NOMO-1 (cell line): ENCODE measurements at regions not wholly inside any gene's neighbourhood (a gene's known extent, or its start where the extent isn't known, plus 50 kb on each side); places are given as distances from the start of the nearest gene placed in this dataset.
"Not testable (repeated sequence)": the region's sequence is repeated elsewhere in the genome, so short reads cannot be mapped to it uniquely, and the experiment has no call there.

Experiments used
- DNase-seq, 2 experiments: peaks; one replicate each; lab custom pipeline; 2025; ENCODE audit not compliant: unreplicated experiment in 2 of 2; lab: John Stamatoyannopoulos, UW

DNA sequence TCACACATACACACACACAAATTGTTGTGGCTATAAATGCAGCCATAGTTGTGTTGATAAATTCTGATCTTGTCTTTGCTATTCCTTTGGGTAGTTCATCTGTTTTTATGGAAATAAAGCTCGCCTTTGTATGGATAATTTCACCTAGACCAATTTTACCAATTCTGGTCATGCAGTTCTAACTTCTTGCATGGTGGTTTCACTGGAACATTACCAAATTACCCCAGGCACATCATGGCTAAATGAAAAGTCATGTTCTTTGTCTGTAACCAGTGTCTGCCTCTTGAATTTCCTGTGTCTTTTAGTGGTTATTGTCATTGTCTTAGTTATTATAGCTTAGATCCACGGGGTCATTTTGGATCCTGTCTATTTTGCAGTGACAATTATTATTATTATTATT lies 50.3 kb upstream of the TMC1 start:
- no peak for DNase-seq

DNA sequence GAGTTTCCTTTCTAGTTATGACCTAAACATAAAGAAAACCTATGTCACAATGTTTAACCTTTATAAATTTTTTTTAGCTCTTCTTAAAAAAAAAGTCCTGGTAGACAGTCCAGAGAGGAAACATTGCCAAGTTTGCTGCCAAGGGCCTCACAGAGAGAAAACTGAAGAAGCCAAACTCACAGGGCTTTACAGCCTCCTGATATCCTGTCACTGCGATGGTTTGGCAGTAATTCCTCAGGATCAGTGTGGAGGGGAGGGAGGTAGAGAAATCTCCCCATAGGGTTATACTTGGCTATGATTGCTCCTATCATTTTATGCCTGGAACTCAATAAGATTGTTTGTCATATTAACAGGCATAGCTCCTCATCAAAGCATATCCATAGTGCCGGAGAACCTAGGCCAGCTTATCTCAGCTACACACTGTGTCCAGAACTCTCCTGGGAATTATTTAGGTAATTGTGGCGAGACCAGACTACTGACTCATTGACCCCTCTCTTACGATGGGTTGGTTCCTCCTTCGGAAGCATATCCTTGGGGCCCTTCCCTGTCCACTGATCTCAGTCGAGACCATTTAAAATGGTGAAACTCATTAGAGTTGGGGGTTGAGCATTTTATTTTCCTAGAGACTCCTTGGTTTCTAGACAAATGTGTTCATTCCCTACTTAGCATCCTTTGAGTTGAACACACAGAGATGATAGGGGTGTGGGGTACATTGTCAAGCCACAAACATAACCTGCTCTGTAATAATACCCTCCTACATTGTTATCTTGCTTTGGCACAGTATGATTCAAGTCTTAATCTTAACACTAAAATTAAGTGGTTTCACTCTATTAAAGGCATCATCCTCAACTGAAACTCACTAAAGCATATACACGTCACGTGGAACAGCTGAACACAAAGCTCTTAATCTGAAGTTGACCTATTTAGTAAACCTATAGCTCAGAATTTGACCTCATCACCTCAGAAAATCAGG lies 53.4 kb upstream of the TMC1 start:
- DNase-seq = no peak

DNA sequence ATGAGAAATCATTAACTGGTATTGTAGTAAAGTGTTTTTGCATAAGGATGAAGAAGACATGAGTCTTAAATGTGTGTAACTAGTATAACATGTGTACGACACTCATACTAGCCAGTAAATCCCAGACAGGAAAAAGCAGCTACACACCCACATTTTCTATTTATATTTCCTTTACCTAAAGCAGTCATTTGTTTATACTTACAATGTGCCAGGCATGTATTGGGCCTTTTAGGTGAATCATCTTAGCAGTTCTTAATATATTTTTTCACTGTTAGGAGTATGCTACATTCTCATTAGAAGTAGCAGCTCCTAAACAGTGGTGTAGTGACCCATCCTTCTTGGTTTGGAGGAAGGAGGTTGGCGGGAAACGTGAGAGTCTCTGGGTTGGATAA lies 55.8 kb upstream of the TMC1 start:
- DNase-seq = no peak

DNA sequence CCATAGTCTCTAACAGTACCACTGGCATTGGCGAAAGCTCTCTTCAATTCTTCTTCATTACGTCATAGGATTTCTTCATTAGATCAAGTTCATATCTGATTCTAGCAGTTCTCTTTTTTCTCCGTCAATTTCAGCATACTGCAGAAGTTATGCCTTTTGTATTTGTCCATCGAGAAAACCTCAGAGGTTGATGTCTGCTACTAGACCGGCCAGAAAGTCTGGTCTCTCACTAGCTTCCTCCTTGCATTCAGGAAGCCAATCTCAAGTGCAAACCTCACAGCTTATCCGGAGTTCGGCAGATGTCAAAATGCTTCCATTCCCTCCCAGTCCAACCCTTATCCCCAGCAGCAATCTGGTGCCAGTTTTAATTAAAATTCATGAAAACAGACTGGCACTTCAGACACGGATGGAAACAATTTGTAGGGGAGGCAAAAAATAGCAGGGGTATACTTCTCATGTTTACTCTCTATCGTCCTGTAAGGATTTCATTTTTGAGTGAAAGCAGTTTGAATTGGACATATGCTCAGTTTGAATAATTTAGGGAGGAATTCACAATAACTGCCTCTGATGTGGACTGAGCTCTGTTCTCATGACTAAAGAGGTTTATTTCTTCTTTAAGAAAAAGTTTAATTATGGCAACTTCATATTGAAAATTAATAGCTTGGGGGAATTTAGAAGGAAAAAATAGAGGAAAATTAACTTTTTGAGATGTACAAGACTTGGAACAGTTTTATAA lies 56.4 kb upstream of the TMC1 start:
- peak in 1 of 2 experiments; percentile 62 for DNase-seq

- no peak for DNase-seq
Measured at GRCh38 chr9:72462340-72462739, 59.1 kb upstream of the TMC1 start.

- DNase-seq = no peak
Measured at GRCh38 chr9:72460342-72461312, 60.8 kb upstream of the TMC1 start.

GRCh38 chr9:72459308-72459707 lies 62.1 kb upstream of the TMC1 start:
- no peak for DNase-seq

GRCh38 chr9:72458153-72458552 lies 63.3 kb upstream of the TMC1 start:
- DNase-seq = no peak

DNA sequence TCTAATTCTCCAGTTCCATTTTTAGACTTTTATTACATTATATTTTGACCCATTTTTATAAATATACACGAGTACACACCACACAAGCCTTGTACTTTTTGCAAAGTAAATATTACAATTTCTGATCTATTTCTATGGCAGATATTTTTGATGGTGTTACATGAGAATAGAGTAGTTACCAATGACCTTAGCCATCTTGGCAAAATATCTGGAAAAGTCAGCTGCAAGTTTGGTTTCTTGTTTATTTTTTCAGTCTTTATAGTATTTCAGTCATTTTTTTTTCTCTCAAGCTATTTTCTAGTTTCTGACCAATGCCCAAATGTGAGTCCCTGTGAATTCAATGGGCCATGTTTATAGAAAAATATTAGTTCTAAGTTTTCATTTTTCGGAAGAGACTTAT lies 64.0 kb upstream of the TMC1 start:
- DNase-seq = no peak

DNA sequence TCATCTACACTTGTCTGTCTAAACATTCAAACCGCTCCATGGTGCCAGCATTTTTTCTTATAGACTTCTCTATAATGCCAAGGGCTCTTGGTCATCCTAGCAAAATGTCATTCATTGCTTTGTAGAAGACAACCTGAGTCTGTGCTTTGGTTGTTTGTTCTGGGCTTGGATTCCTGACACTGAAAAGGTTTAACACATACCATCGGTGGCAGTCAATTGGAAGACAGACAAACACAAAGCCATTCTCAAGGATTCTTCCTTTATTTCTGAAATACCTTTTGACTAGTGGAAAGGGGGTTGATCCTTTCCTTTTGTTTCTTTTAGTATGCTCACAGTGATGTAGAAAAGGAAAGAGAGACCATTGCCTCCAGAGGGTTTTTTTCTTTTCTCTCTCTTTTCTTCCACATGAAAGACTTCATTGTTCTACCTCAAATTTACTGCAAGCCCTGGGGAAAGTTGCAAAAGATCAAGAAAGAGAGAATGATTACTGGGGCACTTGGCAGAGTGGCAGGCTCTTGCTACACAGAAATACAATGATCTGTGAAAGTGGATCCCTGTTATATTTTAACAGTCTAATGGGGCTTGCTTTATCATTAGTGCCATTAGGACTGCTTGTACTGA lies 66.4 kb upstream of the TMC1 start:
- no peak for DNase-seq

- DNase-seq = no peak
Measured at GRCh38 chr9:72453797-72454196, 67.6 kb upstream of the TMC1 start.

GRCh38 chr9:72446241-72446640 lies 75.2 kb upstream of the TMC1 start:
- not testable (repeated sequence) for DNase-seq

DNA sequence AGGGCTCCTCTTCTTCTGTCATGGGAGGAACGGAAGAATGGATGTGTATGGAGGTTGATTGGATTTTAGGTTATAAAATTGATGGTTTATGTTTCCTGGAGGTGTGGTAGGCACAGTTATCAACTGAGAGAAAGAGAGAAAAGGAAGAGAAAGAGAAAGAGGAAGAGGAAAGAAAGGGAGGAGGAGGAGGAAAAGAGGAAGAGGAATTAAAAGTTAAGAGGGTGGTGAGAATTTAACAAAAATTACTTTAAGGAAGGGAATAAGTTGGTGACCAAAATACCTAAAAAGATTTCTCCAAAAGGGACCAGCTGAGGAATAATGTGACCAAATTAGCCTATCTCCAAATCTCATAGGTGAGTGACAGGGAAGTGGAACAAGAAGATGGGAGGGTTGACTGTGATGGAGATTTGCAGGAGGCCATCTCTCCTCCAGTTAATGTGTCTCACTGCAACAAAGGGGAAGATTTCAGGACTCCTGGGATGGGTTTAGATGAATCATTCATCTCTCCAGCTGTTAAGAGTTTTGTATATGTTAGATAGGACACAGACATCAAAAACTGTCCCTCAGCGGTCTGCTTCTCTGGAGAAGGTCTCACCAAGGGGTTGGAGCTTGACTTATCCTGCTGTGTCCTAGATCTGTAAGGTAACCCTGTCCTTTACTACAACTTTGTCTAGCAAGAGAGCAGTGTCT lies 76.0 kb upstream of the TMC1 start:
- peak in 1 of 2 experiments; percentile 34 for DNase-seq

GRCh38 chr9:72444435-72444834 lies 77.0 kb upstream of the TMC1 start:
- no peak for DNase-seq

DNA sequence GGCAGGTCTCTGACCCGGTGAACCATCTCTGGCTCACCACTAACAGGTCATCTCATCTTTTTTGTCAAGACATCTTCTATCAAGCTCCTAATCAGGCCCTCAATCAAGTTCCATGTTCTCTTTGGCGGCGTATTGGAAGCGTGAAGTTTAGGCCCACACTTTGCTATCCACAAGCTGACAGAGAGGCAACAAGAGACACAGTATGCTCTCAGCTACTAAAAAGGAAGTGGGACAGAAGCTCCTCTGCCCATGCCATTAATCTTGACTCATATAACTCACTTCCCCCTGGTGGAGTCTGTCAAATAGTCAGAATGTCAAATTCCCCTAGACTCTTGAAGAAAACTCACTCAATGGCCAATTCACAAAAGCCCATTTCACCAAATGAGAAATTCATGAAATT lies 77.6 kb upstream of the TMC1 start:
- peak; percentile 51 to 74 for DNase-seq

DNA sequence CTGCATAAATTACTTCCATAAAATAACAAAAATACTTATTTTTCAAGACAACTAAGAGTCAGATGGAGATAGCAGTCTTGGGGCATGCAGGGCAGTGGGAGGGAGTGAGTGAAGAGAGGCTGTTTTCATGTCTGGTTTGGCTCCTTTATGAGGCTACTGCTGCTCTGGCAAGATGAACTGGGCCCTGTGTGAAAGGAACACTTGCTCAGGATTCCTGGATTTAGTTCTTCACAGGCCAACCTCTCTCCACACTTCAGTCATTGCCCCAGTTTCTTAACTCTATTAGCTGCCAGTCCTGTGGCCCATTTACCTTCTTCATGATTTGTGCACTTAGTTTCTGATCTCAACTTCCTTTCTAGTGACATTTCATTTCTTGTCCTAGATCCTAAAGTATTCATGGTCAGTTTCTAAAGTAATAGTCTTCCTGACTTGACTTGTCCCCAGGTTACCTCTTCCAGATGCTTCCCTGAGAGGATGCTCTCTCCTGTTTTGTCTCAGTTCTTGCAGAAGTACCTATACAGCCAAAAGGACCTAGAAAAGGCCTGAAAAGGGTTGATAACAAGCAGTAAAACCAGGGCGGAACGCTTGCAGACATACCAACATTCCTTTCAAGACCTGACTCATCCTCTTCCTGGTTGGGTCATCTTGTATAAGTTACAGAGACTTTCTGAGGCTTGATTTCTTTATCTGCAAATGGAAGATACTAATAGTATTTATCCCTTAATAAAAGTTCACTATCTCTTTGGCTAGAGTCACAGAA lies 77.0 kb upstream of the ZFAND5 start:
- DNase-seq = no peak

GRCh38 chr9:72440992-72441847 lies 76.2 kb upstream of the ZFAND5 start:
- no peak for DNase-seq

GRCh38 chr9:72440378-72440777 lies 75.4 kb upstream of the ZFAND5 start:
- DNase-seq = peak in 1 of 2 experiments; percentile 35
